HG03039 (cell line): ENCODE measurements at regions not wholly inside any gene's neighbourhood (a gene's known extent, or its start where the extent isn't known, plus 50 kb on each side); places are given as distances from the start of the nearest gene placed in this dataset.
"Not testable (repeated sequence)": the region's sequence is repeated elsewhere in the genome, so short reads cannot be mapped to it uniquely, and the experiment has no call there.

Experiments
- ATAC-seq: cut with Tn5 transposase; IDR thresholded peaks from one replicate; pipeline ENCODE4 v1.9.1; 2021; ENCODE audit warnings: mild to moderate bottlenecking, moderate library complexity; ENCODE audit not compliant: unreplicated experiment

DNA sequence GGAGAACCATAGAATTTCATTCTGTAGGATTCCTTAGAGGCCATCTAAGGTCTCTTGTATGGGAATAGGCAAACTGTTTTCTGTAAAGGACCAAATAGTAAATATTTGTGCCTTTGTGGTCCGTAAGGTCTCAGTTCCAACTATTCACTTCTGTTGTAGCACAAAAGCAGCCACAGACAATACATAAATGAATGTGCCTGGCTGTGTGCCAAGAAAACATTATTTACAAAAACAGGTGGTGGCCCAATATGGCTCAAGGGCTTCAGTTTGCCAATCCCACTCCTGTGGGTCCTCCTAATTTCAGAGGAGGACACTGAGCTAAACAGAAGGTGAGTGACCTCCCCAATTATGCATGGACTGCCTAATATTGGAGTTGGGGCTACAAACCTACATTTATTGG lies 67.6 kb upstream of the EDEM3 start:
- ATAC-seq = no peak

DNA sequence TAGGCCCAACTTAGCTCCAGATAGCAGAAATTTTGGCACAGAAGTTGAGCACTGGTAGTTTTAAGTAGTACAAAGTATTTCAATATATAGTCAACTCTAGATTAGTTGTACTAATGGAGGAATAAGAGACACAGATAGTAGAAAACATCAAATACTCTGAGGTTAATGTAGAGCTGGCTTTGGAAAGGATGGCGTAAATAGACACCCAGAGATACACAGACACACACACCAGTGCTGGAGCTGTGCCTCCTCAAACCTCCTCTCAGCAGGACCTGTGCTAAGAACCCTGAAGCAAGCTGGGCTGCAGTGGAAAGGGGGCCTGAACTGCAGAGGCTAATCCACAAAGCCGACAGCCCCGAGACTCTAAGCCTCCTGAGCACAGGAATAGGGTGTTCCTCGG lies 67.0 kb upstream of the EDEM3 start:
- no peak for ATAC-seq

GRCh38 chr1:184820956-184821355 lies 66.3 kb upstream of the EDEM3 start:
- ATAC-seq = no peak

DNA sequence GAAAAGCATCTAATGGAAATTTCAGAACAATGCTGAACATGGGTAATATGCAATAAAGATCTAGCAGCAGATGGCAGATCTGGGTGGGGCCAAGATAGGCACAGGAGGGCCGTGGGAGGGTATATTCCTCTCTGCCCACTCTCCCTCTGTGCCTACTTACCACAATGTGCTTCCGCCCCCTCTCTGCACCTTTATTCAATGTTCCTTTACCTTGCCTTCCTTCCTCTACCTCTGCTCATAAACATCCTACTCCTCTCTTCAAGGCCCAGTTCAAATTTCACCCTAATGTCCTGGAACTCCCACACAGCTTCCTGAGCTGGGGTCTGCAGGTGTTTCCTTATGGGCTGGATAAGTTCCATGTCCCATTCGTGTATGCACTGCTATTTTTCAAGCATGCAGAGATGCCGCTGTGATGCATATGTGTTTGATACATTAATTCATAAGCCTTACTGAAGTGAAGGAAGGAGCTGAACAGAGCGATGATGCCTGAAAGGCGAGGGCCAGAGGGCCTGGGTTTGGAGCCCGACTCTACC lies 65.6 kb upstream of the EDEM3 start:
- no peak for ATAC-seq

DNA sequence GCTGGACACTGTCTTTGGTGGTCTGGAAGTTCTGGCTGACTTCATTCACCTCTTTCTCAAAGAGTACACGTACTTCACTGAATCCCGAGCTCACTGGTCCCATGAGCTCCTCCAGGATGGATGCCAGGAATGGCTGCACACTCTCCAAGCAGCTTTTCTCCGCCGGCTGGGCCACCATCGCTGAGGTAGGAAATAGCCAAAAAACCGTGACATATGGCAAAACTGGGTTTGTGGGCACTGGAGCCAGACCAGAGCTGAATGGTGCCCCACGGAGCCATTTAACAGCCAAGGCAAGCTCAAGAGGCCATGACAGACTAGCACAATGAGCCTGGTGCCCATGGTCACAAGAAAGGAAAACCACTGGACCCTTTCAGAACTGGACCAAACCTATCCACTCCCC lies 64.0 kb upstream of the EDEM3 start:
- no peak for ATAC-seq

- ATAC-seq = not testable (repeated sequence)
Measured at GRCh38 chr1:184817003-184817402, 62.3 kb upstream of the EDEM3 start.

DNA sequence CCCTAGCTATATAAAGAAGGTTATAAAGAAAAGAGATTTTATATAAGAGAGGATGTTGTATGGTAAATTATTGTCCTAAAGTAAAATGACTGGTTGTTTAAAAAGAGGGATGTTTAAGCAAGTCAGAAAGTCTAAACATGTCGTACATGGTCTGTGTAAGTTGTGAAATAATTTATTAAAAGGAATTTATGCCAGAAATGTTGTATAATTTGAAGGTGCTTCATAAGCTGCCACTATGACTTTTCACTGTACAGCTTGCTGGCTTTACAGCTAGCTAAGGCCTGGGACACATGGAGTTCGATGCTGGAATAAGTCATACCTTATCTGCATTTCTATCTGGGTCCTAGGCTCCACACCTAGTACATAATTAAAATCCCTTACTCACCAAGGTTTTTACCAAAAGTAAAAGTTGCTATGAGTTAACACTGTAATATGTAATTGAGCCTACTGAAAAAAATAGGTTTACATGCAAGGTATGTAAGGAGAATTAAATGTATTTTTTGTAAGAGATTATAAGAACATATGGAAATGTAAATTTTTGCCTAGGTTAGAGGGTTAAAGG lies 59.0 kb upstream of the EDEM3 start:
- ATAC-seq = no peak

- no peak for ATAC-seq
Measured at GRCh38 chr1:184811439-184812111, 56.9 kb upstream of the EDEM3 start.

- ATAC-seq = no peak
Measured at GRCh38 chr1:184810735-184811343, 56.2 kb upstream of the EDEM3 start.

DNA sequence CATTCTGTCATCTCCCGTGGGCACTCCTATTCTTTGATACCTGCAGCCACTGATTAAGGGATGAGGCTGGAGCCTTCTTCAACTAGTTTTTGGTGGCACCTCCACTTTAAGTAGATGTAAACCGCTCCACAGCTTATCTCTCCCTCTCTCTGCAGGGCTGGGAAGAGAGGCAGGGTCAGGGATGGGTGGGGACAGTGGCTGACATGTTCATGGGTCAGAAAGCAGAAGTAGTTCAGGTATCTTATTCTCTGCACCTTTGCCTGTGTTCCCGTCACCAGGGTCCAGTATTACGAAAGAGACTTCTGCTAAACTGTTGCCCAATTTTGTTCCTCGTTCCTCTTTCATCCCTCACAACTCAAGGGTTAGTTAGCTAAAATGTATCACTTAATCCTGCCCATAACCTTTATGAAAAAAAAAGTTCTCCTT lies 51.7 kb upstream of the EDEM3 start:
- ATAC-seq = no peak

DNA sequence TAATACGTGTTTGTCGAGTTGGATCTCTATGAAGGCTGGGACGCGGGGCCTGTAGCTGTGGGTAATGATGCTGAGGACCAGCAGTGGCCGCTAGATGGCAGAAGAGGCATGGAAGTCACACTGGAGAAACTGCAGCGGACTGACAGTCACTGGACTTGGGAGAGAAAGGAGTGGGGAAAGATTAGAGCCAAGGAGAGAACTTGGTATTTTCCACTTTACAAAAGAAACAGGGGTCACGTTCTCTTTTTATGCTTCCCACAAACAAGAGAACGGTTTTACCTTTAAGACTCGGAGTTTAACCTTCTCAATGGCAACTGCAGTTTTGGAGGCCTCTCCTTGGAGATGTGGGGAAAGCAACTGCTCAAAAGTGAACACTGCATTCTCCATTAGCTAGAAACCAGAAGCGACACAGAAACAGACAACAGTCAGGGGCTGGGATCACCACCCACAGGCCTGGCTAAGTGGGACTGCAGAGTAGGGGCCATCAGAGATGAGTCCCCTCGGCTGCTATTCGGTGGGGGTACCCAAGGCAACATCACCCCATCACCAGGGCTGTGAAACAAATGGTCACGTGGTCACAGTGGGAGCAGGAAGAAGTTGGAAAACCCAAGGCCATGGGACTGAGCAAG lies 51.1 kb upstream of the EDEM3 start:
- ATAC-seq = peak; percentile 73
